HG03378 (cell line): ENCODE measurements at regions not wholly inside any gene's neighbourhood (a gene's known extent, or its start where the extent isn't known, plus 50 kb on each side); places are given as distances from the start of the nearest gene placed in this dataset.
"Not testable (repeated sequence)": the region's sequence is repeated elsewhere in the genome, so short reads cannot be mapped to it uniquely, and the experiment has no call there.

Experiments
- ATAC-seq: cut with Tn5 transposase; IDR thresholded peaks from one replicate; pipeline ENCODE4 v1.9.1; 2021; ENCODE audit warnings: mild to moderate bottlenecking, moderate library complexity; ENCODE audit not compliant: unreplicated experiment

DNA sequence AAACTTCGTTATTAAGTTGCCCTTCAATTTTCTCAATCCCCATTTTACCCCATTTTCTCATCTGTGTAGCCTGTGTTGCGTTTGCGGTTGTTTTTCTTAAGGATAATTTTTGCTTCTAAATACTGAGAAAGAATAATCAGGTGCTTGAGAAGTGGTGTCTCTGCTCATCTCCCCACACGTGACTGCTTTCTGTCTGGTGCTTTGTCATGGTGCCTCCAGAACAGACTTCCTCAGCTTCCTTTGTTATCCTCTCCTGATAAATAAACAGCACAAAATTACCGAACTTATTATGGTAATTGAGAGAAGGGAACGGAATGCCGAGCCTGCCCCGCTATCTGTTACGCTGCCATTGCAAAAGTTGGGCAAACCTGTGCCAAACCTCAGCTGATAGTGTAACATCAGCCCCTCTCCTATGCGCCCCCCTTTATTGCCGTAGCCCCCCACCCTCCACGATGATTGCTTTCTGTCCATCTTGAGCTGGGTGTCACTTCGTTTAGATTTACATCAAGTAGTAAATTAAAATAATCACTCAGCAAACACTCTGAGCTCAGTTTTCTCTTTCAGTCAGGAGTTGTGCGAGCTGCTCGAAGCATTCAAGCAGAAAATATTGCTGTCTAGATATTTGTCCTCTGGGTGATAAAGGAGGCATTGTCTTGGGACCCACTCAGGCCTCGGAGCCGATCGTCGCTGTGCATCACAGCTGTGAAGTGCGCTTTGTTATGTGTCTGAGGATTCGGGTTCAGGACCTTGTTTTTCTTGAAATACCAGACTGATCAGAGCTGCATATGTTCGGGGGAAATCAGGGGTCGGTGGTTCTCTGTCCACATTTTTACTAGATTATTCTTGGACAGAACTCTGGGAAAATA, 1008.5 kb upstream of the FANCL start:
- no peak for ATAC-seq

DNA sequence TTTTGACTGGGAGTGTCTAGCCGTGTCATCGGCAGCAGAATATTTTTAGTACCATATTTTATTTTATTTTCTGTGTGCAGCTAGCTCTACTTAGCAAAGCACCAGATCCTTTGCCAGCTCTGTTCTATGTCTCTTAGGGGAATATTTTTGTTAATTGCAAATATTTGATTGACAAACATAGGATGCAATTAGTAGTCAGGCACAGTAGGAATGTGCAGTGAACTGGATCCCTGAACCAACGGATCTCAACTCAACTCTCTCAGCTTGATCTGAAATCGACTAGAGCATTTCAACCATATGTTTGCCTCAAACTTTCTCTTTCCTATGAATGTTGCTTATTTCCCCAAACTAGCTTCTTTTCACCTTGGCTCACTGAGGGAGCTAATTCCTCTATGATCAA, 998.0 kb upstream of the FANCL start:
- no peak for ATAC-seq

DNA sequence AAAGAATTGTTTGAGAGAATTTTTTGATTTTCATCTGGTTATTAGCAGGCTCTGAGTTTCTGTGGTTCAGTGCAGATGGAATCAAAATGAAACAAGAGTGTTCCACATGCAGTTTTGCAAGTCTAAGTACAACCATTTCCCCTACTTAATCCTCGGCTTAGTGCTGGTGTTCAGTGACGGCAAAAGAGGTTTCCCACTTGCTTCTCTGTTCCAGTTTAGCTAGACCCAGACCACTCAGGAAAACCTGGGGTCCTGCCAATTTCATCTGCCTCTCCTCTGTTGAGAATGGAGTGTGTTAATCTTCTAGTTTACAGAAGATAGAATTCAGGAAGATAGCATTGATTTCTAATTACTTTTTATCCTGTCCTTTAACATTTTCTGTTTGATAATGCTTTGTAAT, 996.2 kb upstream of the FANCL start:
- ATAC-seq = no peak

DNA sequence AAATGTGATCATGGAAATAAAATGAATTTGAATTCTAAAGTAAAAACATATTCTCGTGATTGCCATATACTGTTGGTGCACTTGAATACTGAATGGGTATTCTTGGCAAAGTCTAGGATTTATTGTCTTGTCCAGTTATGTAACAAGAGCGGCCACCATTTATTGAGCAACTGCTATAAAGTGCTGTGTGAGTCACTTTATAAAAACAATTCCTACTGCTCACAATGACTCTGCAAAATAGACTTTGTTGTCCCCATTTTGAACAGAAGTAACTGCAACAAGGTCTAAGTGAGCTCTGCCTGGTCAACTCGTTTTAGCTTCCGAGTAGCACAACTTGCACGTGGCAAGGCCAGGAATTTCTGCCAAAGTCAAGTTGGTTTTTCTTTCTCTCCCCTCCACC, 995.6 kb upstream of the FANCL start:
- no peak for ATAC-seq

DNA sequence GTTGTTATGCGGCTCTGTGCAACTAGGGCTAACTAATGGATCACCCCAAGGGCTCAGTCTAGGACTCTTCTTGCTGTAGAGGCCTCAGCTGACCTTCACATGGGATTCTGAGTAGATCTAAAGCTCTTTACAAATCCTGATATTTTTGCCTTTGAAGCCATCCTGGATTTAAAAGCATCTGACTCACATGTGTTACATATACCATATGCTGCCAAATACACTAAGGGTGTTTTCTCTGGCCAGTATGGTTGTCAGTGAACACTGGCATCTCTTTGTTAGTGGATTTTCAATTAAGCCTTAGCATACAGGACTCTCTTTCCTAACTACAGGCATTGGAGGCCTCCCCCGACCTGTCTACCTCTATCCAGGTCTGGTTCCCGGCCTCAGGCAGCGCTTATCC, 992.8 kb upstream of the FANCL start:
- no peak for ATAC-seq

DNA sequence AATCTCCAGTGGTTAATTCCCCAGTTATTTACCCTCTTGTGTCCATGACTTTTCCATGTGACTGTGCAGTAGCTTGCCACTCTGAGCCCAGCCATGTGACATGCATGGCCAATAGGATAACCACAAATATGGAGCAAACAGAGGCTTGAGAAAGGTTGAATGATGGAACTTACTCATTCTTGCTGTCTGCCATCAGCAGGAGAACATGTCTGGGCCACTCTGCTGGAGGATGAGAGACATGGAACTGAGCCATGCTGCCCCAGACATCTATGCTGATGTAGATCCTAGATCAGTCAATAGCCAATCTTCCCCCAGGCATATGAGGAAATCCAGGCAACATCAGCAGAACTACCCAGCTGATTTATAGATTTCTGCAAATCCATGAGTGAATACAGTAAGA, 992.3 kb upstream of the FANCL start:
- no peak for ATAC-seq

DNA sequence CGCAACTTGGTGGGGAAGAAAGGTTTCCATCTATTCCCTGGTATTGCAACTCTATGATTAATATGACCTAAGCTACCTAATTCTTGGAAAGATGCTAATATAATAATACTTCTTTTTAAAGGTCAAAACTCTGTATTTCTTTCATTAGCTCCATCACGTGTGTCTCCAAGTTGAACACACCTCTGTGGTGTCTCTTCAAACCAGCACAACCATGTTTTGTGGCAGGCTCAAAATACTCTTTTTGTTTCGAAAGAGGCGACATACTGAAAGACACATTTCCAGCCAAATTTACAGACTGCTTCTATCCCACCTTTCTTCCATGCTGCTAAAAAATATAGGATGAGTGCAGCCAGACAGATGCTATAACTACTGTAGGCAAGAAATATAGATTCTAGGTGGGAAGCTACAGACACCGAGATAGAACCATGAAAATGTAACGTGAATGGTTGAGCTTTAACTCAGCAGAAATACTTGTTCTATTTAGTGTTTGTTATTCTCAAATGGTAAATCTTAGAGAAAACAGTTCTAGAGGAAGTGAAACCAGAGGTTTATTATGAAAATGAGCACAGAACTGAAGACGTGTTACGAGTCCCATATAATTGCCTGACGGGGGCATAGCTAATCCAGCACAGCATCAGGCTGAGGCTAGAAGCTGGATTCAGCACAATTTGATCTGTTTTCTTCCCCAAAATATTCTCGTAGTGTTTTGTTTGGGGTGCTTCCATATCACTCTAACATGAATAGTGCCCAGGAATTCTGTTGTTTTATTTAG, 991.5 kb upstream of the FANCL start:
- peak; percentile 93 for ATAC-seq

DNA sequence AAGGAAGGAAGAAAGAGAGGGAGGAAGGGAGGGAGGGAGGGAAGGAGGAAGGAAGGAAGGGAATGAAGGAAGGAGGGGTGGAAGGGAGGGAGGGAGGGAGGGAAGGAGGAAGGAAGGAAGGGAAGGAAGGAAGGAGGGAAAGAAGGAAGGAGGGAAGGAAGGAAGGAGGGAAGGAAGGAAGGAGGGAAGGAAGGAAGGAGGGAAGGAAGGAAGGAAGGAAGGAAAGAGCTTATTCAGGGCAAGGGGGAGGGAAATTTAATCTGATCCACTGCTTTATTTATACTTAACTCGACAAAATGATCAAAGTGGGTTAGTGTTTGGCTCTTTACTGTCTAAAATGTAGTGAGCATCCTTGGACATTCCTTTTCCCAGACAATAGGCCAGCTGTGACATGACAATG, 985.2 kb upstream of the FANCL start:
- ATAC-seq = not testable (repeated sequence)

DNA sequence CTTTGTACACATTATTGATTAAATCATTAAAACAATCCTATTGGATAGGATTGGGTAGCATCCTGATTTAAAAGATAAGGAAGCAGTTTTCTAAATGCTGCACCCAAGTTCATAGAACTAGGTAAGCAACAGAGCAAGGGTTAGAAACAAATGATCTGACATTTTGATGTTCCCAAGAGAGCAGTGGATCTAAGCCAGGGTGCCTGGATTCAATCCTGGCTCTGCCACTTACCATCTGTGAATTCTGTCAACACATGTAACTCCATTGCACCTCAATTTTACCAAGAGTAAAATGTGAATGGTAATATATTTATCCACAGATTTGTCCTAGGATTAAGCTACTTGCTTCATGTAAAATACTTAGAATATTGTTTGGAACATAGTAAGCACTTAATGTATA, 982.6 kb upstream of the FANCL start:
- ATAC-seq = no peak

DNA sequence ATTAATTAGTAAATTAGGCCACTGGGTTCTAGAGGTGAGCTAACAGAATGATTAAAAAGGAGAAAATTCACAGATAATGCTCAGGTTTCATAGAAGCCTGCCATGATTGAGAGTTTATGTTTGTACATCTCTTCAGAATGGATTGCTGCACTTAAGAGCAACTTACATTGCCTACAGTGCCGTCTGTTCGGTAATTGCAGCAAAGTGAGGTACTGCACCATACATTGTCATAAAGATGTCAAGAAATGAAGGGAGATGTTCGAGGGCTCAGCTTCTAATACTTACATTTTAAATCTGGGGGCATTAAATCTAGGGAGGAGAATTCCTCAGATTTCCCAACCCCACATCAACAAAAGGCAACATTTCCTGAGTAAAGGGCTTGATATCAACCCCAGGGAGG, 976.2 kb upstream of the FANCL start:
- no peak for ATAC-seq

DNA sequence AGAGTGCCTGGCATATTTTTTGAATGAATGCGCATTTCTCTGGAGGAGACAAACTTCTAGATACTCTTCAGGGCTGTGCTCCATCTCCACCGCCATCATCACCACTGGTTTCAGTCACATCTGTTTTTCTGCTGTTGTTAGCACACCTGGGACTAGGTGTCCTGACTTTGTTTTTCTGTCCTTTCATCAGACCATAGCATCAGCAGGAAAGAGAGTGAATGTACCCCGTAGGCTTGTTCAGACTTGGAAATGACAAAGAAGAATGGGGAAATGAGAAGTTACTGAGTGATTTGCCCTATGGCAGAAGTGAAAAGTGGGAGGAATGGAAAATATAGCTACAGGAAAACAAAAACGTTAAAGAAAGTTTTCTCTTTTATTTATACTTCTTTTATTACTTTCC, 965.2 kb upstream of the FANCL start:
- no peak for ATAC-seq

DNA sequence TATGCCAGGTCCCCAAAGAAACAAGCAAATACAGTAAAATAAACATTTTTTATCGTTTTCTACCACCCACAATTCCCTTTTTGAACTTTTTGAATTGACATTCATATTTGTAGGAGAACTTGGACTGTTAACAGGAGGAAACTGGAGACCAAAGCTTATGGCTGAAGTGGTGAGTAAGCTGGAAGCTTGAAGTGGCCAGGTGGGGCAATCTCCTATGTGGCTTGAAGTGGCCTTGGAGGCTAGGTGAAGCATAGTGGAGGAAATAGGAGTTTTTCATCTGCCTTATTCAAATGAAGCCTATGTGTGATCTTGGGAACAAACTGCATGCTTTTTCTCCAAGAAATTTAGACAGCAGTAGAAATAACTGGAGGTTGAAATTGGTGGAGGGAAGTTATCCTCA, 962.9 kb upstream of the FANCL start:
- no peak for ATAC-seq

DNA sequence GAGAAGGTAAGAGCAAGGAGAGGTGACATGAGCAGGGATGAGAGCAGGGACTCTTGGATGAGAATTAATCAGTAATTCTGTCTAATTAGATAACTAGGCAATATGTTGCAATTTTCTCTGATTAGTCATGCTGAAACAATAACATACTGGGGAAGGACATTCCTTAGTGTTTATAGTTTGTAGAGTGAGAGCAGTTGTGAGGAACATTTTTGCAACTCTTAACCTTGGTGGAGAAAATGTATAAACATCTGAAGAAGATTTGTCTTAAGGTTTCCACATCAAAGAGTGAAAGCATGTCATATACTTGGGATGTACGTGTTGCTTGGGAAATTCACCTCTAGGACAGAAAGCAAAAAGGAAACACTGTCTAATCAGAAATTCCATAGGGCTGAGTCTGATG, 955.4 kb upstream of the FANCL start:
- no peak for ATAC-seq

DNA sequence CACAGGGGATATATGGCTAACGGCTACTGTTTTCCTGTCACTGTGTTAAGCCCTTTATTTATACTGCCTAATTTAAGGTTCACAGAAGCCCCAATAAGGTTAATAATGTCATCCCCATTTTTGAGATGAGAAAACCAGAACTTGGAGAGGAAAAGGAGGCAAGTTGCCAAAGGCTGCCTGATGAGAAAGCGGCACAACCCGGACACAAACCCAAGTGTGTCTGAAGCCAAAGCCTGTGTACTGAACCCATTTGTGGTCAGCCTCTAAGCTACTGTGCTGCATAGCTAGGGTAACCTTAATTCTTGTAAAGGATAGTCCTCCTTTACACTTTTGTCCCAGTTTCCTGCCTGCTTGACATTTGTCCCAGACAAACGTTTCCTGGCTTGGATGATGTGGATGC, 954.7 kb upstream of the FANCL start:
- ATAC-seq = no peak

DNA sequence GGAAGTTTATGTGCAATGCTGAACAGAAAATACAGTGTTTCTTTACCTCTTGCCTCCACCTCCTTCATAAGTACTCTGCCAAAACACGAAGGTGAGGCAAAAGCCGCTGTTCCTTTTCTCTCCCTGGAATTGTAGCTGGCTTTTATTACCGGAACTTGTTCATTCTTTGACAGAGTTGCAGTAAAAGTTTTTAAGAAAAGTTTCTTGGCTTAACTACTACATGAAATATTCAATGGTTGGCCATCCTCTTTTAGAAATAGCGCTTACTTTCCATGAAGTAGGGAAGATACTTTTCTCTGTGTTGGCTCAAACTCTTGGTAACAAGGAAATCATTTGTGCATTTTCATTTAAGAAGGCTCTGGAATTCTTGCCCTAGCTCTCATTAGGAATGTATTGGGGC, 950.7 kb upstream of the FANCL start:
- ATAC-seq = no peak

DNA sequence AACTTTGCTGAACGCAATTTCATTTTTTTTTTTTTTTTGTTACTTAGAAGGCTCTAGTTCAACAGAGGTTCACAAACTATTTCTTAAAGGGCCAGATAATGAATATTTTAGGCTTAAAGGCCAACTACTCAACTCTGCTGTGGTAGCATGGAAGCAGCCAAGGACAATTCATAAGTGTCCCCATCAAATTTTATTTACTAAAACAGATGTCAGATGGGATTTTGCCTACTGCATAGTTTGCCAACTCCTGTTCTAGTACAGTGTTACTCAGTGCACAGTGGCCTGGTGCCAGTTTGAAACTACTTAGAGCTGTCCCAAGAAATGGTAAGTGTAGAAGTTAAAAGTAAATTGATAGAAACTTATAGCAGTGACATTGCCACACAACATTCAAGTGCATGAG, 949.4 kb upstream of the FANCL start:
- ATAC-seq = no peak

DNA sequence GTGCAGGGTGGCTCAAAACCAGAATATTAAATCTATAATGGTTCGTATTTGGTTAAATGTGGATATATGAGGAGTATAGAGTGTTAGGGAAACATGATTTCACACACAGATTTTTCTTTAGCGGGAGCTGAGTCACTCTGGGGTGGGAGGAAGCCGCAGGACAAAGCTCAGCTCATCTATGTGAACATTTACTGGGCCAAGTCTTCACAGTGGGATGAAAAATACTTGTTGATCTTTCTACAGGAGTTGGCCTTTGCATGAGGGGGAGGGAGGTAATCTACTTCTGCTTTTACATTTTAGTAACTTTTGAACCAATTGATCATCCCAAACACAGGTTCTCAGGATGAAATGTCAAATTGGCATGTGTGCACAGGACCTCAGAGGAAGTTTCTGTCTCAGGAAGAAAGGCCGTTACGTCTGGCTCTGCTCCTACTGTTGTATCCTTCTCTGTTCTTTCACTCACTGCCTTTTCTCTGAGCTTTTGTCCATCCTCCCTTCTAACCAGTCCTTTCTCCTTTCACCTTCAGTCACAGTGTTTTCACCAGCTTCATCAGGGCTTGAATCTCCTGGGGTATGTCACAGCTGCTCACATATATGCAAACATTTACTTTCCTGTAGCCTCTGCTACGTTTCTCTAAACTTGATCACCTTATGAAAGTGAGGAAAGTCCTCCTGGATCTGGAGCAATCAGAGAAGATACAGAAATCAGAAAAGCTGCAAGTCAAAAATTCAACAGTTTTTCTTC, 943.3 kb upstream of the FANCL start:
- ATAC-seq = no peak

DNA sequence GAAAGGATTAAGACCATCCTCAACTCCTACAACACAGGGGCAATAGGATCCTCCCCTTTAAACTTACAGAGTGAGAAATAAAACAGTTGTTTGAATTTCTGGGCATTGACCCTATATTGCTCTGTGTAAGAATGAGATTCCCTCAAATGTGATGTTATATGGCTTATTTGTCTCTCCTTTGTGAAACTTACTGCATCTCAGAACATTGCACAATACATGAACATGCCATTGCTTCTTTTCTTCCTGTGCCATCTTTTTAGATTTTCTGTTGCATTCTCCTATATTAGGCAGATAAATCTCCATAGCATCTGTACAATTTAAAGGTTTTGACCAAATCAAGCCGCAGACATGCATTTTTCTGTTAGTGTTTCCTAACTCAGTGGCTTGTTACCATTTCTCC, 941.9 kb upstream of the FANCL start:
- no peak for ATAC-seq

DNA sequence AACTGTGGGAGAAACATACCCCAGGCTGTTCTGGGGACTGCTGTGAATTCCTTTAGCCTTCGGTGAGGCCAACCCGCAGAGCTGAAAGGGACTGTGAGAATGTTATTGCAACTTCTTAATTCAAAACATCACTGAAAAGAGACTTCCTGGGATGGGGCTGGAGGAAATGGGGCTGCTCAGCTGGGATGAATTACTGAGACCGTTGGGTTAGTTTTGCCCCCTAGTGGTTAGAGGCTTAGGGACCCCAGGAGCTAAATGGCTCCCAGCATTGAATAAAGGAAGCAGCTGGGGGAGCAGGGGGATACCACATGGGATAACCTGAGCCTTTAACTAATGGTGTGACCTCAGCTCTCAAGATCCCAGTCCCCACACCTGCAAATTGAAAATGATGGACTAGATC, 941.1 kb upstream of the FANCL start:
- no peak for ATAC-seq

DNA sequence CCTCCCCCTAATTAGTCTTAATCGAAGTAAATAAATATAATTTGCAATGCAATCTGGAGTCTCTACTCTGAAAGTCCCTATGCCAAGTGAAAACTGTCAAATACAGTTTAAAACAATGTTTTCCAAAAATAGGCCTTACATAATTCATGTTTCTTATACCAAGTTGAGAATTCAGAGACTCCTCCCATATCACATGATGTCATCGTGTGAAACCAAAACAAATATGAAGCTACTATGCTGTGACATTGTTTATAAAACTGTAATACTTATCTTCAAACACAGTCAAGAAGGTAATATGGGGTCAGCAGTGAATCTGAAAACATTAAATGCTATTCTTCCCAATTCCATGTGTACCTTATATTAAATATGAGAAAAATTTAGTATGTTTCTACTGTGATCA, 940.2 kb upstream of the FANCL start:
- ATAC-seq = no peak

DNA sequence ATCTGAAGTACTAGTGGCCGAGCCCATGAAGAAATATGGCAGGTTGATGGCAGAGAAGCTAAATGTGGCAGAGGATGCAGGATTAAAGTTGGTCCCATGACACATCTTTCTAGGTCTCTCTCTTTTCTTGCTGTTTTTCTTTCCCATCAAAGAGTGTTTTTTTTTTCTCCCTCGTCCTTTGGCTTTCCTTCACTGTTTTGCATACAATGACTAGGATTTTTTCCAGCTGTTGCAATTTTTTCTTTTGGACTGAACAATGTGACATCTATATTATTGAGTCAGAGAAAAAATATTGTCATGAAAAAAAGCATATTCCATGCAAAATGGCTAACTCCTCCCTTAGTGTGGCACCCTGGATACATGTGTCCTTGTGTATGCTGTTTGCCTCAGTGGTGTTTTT, 939.5 kb upstream of the FANCL start:
- no peak for ATAC-seq

DNA sequence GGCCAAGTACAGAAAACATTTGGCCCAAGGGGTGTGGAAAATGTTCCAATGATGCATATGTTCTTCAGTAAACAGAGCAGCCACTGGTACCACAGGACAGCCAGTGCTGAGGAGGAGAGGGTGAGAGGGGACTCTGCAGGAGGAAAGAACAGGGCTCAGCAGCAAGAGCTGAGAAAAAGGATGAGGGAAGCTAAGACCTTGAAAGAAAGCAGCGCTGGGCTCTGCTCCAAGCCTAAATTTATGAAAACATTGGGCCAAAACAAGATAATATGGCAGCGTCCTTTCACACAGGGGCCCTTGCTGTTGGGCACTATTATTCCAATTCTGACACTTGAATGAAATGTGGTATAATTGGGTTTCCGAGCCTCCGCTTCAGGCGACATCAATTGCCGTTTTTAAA, 939.0 kb upstream of the FANCL start:
- ATAC-seq = no peak
